ENCODE measurements at regions not wholly inside any gene's neighbourhood (a gene's known extent, or its start where the extent isn't known, plus 50 kb on each side); places are given as distances from the start of the nearest gene placed in this dataset.

GRCh38 chr5:56759521-56760216 is 55.7 kb upstream of the MAP3K1 start:
- TF ChIP-seq REST (IDR thresholded peaks at IDR 0.05; ENCODE audit: insufficient read depth in 1 of 2, low read depth in 2 of 2, low read length in 2 of 2) (no peak), TAF1 (IDR thresholded peaks at IDR 0.05; ENCODE audit: borderline replicate concordance, insufficient read depth, low read length) (no peak), POLR2AphosphoS5 (IDR thresholded peaks at IDR 0.05; ENCODE audit: low read depth, low read length) (no peak), SIN3A (IDR thresholded peaks at IDR 0.05; ENCODE audit: borderline replicate concordance, insufficient read depth, low read length) (no peak), FOXP2 (optimal IDR thresholded peaks at IDR 0.05; ENCODE audit: borderline replicate concordance, extremely low read depth, extremely low read length, insufficient read depth) (no peak)

Data from PFSK-1 (cell line).